GM18499 (cell line): ENCODE measurements at regions not wholly inside any gene's neighbourhood (a gene's known extent, or its start where the extent isn't known, plus 50 kb on each side); places are given as distances from the start of the nearest gene placed in this dataset.

ENCODE experiments used
- ATAC-seq: cut with Tn5 transposase; IDR thresholded peaks from one replicate; pipeline ENCODE4 v1.9.1; 2021; ENCODE audit warnings: moderate number of reproducible peaks; ENCODE audit not compliant: insufficient read depth, unreplicated experiment

GRCh38 chr18:73973972-73974371 lies 173.7 kb downstream of the FBXO15 start:
- no peak for ATAC-seq

- ATAC-seq, result no peak
Measured at GRCh38 chr18:73966954-73967353, 180.7 kb downstream of the FBXO15 start.

GRCh38 chr18:73962256-73962655 lies 185.4 kb downstream of the FBXO15 start:
- no peak for ATAC-seq

- ATAC-seq, result no peak
Measured at GRCh38 chr18:73961804-73962203, 185.8 kb downstream of the FBXO15 start.

- no peak for ATAC-seq
Measured at GRCh38 chr18:73959352-73959751, 188.3 kb downstream of the FBXO15 start.

GRCh38 chr18:73954268-73954667 lies 193.4 kb downstream of the FBXO15 start:
- no peak for ATAC-seq

GRCh38 chr18:73952296-73952946 lies 195.2 kb downstream of the FBXO15 start:
- no peak for ATAC-seq

- no peak for ATAC-seq
Measured at GRCh38 chr18:73950116-73950700, 197.4 kb downstream of the FBXO15 start.

GRCh38 chr18:73948497-73948896 lies 199.1 kb downstream of the FBXO15 start:
- ATAC-seq, result no peak

- no peak for ATAC-seq
Measured at GRCh38 chr18:73948084-73948483, 199.6 kb downstream of the FBXO15 start.

- no peak for ATAC-seq
Measured at GRCh38 chr18:73947180-73947921, 200.3 kb downstream of the FBXO15 start.

GRCh38 chr18:73945130-73945792 lies 202.4 kb downstream of the FBXO15 start:
- no peak for ATAC-seq

GRCh38 chr18:73944715-73945114 lies 202.9 kb downstream of the FBXO15 start:
- ATAC-seq, result no peak

- no peak for ATAC-seq
Measured at GRCh38 chr18:73943763-73944162, 203.9 kb downstream of the FBXO15 start.

GRCh38 chr18:73942956-73943355 lies 204.7 kb downstream of the FBXO15 start:
- ATAC-seq, result no peak

- ATAC-seq, result no peak
Measured at GRCh38 chr18:73942081-73942625, 205.5 kb downstream of the FBXO15 start.

GRCh38 chr18:73940721-73941120 lies 206.9 kb downstream of the FBXO15 start:
- no peak for ATAC-seq

- no peak for ATAC-seq
Measured at GRCh38 chr18:73939391-73939790, 208.2 kb downstream of the FBXO15 start.

- no peak for ATAC-seq
Measured at GRCh38 chr18:73933685-73934084, 213.9 kb downstream of the FBXO15 start.

- no peak for ATAC-seq
Measured at GRCh38 chr18:73932976-73933375, 214.7 kb downstream of the FBXO15 start.

- ATAC-seq, result no peak
Measured at GRCh38 chr18:73927496-73927895, 220.1 kb downstream of the FBXO15 start.
